Activated effector memory CD4-positive, alpha-beta T cell treated with anti-CD3 and anti-CD28 coated beads, Interleukin-2, amount 50 U/mL, for 16 hours (primary cell): ENCODE measurements at regions not wholly inside any gene's neighbourhood (a gene's known extent, or its start where the extent isn't known, plus 50 kb on each side); places are given as distances from the start of the nearest gene placed in this dataset.
"Not testable (repeated sequence)": the region's sequence is repeated elsewhere in the genome, so short reads cannot be mapped to it uniquely, and the experiment has no call there.

Experiments
- DNase-seq: peaks from one replicate; pipeline ENCODE4 v3.0.0-alpha.2; 2020

DNA sequence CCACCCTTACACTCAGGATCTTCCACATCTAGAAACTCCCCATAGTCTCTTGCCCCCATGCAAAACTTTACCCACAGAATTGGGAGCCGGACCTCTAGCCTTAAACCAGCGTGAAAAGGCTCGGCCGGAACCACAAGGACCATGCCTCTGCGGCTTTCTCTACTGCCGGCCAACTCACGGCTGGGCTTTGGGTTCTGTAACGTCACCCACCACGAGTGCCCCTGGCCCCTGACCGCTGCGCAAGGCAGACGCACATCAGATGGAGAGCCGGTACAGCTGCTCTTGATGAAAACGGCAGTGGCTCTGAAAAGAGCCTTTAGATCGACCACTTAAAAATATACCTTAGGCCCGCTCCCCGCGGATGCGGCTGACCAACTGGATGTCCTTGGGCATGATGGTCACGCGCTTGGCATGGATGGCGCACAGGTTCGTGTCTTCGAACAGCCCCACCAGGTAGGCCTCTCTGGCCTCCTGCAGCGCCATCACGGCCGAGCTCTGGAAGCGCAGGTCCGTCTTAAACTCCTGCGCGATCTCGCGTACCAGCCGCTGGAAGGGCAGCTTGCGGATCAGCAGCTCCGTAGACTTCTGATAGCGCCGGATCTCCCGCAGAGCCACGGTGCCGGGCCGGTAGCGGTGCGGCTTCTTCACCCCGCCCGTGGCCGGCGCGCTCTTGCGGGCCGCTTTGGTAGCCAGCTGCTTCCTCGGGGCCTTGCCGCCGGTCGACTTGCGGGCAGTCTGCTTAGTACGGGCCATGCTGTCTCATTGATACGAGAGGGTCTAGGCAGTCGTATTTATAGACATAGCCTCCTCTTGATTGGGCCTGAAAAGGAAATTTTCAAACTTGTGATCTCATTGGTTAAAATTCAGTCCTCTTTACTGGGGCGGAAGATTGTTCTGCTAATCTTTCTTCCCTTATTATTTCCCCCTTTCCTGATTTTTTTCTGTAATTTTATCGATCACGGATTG is 66.3 kb downstream of the FAM72C start:
- peak; percentile 68 for DNase-seq

DNA sequence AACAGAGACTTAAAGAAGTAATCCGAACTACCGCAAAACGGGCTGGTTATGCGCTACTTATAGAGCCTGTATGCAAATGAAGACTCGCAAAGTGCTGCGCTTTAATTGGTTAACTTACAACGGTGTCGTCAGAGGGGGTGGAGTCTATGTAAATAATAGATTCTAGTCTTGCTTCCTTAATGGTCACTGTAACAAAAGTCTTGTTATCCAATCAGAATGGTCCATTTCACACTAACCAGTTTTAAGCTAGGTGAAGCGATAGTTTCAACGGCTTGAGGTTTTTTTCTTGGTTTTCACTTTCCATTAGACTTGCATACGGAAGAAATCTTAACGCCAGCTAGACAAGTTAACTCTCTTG is 67.2 kb downstream of the FAM72C start:
- DNase-seq = not testable (repeated sequence)

DNA sequence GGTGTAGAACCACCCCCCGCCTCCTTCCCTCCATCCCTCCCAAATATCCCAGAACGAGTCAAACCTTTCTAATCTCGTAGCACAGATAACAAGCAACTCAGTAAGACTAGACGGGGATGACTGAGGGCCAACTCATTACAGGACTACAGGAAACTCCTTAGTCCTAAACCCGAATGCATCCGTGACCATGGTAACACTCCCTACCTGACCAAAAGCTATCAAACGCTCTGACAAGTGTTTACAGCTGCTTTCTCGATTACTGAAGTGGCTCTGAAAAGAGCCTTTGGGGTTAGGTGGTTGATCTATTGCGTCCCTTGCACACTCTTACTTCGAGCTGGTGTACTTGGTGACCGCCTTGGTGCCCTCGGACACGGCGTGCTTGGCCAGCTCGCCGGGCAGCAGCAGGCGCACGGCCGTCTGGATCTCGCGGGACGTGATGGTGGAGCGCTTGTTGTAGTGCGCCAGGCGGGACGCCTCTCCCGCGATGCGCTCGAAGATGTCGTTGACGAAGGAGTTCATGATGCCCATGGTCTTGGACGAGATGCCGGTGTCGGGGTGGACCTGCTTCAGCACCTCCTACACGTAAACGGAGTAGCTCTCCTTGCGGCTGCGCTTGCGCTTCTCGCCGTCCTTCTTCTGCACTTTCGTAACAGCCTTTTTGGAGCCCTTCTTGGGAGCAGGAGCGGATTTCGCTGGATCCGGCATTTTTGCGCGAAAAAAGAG is 67.7 kb downstream of the FAM72C start:
- not testable (repeated sequence) for DNase-seq

DNA sequence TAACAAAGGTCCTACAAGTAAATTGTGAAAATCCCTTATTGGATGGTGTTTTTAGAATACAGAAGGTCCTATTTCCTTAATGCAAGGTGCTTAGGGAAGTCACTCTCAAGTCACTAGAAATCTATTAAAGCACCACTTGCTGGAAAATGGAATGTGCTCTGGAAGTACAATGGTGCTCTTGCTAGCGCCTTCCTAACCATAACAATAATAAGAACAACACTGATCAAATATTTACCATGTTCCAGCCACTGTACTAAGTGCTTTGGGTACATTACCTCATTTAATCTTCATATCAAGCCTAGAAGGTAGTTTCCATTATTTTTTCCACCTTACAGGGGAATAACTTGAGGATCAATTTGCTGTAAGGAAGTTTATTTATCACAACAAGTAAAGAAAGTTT is 75.4 kb downstream of the FAM72C start:
- not testable (repeated sequence) for DNase-seq

DNA sequence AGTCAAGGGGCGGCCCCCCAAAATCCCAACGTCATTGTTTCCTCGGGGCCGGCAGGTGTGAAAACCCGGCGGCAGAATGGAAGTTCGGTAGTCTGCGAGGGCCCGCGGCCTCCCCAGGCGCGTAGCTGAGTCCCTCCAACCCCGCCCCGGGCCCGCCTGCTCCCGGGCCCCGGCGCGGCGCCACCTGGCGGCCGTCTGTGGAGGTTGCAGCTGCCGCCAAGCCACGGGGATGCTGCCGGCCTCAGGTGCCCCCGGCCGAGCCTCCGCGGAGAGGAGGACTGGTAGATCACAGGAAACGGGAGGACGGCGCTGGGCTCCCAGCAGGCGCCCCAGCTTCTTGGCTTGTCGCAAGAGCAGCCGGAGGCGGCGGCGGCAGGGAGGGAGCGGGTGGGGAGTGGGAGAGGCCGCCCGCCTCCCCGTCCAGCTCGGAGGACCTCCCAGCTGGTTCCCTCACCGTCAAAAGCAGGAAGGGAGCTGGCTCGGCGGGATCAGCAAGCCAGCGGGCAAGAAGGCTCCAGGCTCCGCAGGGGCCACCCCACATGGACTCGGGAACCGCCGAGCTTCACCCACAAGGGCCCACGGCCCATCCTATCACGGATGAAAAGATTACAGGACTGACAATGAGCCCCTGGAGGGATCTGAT is 86.7 kb downstream of the FAM72C start:
- peak; percentile 88 for DNase-seq

DNA sequence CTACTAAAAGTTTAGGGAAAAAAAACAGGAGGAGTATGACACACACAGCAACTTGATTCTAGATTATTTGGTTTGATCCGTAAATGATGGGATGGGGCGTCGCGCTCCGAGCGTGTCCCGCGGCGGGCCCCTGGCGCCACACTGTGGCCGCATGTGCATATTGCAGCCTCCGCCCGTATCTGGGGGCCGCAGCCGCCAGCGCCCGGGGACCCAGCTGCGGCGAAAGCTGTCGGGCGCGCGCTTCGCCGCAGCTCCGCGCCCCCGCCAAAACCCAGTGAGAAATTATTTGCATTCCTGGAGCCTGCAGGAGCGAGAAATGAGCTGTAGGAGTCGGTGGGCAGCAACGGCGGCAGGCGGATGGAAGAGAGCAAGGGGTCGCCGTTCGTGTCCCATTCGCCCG is 87.3 kb downstream of the FAM72C start:
- DNase-seq = peak; percentile 82

DNA sequence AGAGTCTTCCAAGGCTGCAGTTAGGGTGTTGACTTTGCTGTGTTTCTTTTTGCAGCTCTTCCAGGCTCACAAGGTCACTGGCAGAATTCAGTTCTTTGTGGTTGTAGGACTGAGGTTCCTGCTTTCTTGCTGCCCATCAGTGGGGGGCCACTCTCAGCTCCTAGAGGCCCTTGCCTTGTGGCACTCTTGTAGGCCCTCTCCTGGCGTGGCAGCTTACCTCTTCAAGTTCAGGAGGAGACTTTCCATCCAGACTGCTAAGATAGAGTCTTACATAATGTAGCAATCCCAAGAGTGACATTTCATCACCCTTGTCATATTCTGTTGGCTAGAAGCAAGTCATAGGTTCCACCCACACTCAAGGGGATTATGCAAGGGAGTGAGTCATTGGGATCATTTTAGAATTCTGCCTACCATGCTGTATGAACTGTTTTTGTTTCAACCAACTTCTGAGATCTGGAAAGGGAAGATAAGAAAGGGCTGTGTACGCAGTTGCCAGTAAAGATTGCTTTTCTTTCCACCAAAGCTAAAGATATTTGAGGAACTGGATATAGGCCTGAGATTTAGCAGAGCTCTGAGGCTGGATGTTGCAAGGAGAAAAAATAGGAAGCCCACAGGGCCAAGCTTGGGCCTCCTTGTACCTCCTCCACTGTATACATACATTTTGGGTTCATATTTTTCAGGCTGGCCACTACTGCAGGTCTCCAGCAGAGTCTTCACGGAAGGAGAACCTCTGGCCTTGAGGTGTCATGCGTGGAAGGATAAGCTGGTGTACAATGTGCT is 91.8 kb downstream of the FAM72C start:
- DNase-seq = not testable (repeated sequence)

DNA sequence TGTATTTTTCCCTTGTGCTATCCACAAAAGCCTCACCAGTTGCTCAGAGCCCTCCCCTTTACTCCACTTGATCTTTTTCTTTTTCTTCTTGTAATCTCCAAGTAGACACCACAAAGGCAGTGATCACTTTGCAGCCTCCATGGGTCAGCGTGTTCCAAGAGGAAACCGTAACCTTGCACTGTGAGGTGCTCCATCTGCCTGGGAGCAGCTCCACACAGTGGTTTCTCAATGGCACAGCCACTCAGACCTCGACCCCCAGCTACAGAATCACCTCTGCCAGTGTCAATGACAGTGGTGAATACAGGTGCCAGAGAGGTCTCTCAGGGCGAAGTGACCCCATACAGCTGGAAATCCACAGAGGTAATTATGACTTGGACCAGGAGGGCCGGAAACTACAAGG is 95.8 kb downstream of the FAM72C start:
- DNase-seq = not testable (repeated sequence)

DNA sequence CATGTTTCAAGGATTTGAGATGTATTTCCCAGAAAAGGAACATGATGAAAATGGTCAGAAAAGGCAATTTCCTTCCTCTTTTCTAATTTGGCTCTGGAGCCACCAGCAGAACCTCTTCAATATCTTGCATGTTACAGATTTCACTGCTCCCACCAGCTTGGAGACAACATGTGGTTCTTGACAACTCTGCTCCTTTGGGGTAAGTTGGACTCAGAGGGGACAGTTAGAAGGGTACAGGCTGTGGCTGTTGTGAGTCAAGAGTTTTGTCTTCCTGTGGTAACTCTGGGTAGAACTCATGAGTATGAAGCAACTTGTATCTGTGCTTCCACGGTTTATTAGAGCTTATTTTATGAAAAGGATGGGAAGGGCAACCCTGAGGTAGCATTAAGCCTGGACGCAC is 97.2 kb downstream of the FAM72C start:
- DNase-seq = not testable (repeated sequence)

GRCh38 chr1:143873650-143874049 is 98.1 kb downstream of the FAM72C start:
- not testable (repeated sequence) for DNase-seq

DNA sequence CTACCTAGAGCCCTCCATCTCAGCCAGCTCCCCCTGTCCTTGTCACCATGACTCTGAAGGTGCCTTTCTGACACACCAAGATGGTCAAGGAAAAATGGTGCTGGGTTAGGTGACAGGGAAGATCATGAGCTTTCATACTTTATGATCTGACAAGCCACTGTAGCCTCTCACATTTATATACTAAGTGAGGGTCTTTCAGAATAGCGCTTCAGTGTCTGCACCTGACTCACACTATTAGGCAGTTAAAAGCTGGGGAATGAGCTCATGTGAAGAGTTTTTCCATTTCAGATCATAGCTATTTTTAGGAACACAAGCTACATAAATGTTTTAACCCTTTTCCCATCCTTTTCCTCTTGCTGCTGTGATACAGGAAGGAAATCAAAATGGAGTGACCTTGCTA is 101.4 kb downstream of the FAM72C start:
- DNase-seq = not testable (repeated sequence)

DNA sequence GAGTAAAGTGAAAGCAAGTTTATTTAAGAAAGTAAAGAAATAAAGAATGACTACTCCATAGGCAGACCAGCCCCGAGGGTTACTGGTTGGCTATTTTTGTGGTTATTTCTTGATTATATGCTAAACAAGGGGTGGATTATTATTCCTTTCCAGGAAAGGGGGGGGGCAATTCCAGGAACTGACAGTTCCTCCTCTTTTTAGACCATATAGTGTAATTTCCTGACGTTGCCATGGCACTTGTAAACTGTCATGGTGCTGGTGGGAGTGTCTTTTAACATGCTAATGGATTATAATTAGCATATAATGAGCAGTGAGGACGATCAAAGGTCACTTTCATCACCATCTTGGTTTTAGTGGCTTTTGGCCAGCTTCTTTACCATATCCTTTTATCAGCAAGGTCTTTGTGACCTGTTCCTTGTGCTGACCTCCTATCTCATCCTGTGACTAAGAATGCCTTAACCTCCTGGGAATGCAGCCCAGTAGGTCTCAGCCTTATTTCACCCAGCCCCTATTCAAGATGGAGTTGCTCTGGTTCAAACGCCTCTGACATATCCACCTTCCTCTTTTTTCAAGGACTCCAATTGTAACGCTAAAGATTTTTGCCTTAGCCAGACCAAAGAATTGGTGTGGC is 104.1 kb downstream of the FAM72C start:
- not testable (repeated sequence) for DNase-seq

- DNase-seq = not testable (repeated sequence)
These were observed 107.8 kb downstream of the FAM72C start for GRCh38 chr1:143863901-143864520.

GRCh38 chr1:143862722-143863121 is 109.1 kb downstream of the FAM72C start:
- not testable (repeated sequence) for DNase-seq

DNA sequence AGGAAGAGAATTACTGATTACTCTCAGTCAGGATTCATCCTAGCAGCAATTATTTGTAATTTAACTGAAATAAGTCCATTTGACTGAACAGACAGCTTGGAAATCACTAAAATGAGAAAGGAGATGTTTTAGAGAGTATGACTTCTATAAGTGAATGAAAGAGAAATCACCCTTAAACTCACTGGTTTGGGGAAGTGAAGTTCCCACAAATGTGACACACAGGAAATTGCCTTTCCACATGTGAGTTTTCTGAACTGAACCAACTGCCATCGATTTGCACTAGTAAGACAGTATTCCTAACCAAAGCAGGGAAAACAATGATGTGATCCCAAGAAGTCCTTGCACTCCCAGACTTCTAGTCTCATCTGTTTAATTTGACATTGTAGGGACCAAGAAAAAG is 110.5 kb downstream of the FAM72C start:
- not testable (repeated sequence) for DNase-seq

DNA sequence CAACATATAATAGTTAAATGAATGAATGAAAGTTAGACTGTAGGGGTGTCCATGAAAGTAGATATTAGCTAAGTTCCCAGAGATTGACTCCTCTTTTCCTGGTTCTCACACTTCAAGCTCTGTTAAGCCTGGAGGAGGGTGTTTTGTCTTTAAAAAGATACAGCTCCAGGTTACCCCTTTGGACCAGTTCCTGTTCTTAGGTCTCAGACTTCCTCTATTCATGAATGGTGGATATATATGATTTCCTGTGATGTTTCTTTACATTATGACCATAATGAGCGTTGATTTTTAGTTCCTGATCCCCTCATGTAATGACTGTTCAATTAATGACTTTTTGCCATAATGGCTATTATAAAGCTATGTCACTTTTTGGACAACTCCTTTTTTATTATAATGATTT is 115.9 kb downstream of the FAM72C start:
- not testable (repeated sequence) for DNase-seq

DNA sequence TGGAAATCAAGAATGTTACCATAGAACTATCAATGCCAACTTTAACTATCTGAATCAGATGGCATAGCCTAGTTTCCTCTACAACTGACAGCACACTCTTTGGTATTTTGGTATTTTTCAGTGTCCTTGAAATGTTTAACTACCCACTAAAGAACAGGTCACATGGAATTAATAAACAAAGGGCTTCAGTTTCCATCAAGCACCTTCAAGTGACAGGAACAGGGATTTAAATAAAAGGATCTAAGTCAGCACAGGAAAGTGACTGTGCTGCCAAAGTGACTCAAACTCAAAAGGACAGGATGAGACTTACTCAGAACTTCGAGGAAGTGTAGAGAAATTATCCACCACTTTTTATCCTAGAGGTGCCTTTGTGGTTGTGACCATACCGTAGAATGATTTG is 117.7 kb downstream of the FAM72C start:
- not testable (repeated sequence) for DNase-seq

GRCh38 chr1:143850637-143851036 is 121.1 kb downstream of the FAM72C start:
- not testable (repeated sequence) for DNase-seq

DNA sequence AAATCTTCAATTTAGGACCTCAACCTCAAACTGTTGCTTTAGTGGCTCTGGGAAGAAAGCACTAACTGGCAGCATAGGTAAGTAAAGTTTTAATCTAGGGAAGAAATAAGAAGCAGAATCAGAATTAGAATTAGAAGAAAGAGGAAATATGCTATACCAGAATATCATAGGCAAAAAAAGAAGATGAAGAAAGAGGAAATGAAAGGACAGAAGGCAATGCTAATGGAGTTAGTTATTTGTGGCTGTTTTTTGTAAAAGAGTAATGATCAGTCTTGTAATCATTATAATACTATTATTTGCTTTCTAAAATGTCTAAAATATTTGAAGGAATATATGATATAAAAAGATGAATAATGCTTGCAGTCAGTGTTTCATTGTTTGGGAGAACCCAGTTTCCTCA is 122.9 kb downstream of the FAM72C start:
- not testable (repeated sequence) for DNase-seq

DNA sequence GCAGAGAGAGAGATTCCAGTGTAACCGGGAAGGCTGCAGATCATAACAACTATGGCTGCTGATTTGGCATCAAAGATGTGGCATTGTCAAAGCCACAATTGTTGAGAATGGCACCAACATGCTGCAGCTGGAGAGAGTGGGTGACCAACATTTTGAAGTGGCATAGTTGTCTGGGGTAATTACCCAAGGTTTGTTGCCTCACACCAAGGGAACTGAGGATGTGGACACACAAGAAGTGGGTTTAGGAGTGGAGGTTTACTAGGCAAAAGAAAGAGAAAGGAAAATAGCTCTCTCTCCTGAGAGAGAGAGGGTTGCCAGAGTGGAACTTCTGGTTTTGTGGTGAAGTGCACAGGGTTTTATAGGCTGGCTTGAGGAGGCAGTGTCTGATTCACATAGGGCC is 126.6 kb downstream of the FAM72C start:
- DNase-seq = not testable (repeated sequence)

DNA sequence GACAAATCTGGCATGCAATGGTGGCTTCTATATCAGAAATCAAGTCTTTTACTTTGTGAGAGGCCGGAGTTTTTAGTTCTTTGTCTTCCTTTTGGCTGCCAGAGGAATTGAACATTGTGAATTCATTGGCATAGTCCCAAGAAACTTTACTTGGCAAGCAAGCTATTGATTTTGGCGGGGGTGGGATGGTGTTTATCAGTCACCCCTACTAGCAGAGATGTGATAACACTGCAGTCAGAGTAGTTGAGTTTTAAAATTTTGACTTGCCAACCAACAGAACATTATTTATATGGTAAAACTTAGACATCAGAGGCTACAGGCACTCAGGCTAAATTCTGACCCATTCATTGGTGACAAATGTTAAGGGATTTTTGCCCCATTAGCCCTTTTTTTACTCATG is 129.7 kb downstream of the FAM72C start:
- not testable (repeated sequence) for DNase-seq

- DNase-seq = not testable (repeated sequence)
These were observed 132.6 kb downstream of the FAM72C start for GRCh38 chr1:143839182-143839581.
